GM18858 (cell line): ENCODE measurements at regions not wholly inside any gene's neighbourhood (a gene's known extent, or its start where the extent isn't known, plus 50 kb on each side); places are given as distances from the start of the nearest gene placed in this dataset.

Source experiments
- ATAC-seq: cut with Tn5 transposase; IDR thresholded peaks from one replicate; pipeline ENCODE4 v1.9.1; 2021; ENCODE audit not compliant: unreplicated experiment

GRCh38 chr6:10248378-10248843 is 166.5 kb downstream of the TFAP2A start:
- ATAC-seq, result no peak

GRCh38 chr6:10237298-10238038 is 177.4 kb downstream of the TFAP2A start:
- ATAC-seq, result no peak

DNA sequence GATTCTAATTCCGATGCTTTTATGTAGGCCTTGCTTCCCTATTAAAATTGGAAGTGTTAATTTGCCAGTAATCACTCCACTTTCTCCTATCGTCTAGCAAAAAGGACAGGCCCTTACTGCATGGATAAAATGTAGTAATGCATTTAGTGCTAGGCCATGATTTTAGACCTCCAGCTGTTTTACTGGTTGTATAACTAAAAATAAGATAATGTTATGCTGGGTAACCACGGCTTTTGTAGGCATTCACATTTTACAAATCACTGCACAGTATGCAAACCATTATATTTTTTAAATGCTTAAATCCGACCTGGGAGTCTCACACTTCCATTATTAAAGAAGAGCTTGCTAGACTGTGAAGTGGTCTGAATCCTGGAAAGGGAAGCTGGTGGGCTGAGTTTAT is 179.5 kb downstream of the TFAP2A start:
- ATAC-seq, result no peak

DNA sequence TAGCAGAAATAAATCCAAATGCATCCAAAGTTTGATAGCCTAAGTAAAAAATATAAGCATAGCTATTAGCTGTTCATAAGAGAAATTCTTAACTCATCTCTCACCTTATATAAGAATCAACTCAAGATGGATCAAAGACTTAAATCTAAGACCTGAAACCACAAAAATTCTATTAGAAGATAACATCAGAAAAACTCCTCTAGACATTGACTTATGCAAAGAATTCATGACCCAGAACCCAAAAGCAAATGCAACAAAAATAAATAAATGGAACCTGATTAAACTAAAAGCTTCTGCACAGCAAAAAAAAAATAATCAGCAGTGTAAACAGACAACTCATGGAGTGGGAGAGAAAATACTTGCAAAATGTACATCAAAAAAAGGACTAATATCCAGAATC is 184.3 kb downstream of the TFAP2A start:
- no peak for ATAC-seq

DNA sequence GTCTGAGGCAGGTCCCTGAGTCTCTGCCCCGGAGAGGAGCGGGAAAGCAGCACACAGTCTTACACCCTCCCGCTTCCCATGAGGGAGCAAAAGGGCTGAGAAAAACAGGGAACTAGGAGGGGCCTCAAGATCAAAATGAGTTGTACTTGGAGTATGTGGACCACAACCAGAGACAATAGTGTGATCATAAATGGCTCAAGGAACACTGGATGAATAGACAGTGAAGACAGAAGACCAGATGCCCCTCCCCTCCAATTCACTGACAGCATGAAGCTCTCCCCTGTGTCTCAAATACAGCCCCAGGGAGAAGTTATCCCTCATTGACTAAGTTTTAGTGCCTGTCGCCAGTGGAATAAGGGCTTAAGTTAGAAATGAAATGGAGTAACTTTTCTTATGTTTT is 191.0 kb downstream of the TFAP2A start:
- no peak for ATAC-seq

DNA sequence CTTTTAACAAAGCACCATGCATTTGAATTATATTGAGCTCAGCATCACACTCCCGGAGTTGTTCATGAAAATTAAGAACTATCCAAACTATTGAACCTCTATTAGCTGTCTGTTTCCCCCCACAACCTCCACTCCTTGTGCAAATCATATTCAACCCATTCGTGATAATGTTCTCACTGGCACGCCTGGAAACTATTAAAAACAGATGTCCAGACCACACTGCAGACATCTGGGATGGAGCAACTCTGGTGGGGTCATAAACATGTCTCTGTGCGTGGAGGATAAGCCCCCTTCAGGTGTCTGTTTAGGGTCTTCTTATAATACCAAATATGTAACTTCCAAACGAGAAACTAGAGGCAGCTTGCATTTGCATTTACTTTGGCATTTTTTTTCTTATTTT is 193.7 kb downstream of the TFAP2A start:
- ATAC-seq, result no peak

GRCh38 chr6:10219510-10219909 is 195.4 kb downstream of the TFAP2A start:
- no peak for ATAC-seq

- no peak for ATAC-seq
These were observed 197.8 kb downstream of the TFAP2A start for GRCh38 chr6:10217111-10217510.

GRCh38 chr6:10215326-10216110 is 199.4 kb downstream of the TFAP2A start:
- no peak for ATAC-seq

GRCh38 chr6:10210052-10210451 is 204.8 kb downstream of the TFAP2A start:
- ATAC-seq, result no peak

- ATAC-seq, result no peak
These were observed 209.0 kb downstream of the TFAP2A start for GRCh38 chr6:10205892-10206291.

GRCh38 chr6:10205120-10205519 is 209.8 kb downstream of the TFAP2A start:
- ATAC-seq, result no peak

GRCh38 chr6:10203651-10204050 is 211.2 kb downstream of the TFAP2A start:
- no peak for ATAC-seq

DNA sequence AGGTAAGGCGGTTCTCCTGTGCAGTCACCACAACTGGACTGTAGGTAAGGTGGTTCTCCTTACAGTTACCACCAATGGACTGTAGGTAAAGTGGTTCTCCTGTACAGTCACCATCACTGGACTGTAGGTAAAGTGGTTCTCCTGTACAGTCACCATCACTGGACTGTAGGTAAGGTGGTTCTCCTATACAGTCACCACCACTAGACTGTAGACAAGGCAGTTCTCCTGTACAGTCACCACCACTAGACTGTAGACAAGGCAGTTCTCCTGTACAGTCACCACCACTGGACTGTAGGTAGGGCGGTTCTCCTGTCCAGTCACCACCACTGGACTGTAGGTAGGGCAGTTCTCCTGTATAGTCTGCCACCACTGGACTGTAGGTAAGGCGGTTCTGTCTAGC is 212.3 kb downstream of the TFAP2A start:
- ATAC-seq, result no peak

DNA sequence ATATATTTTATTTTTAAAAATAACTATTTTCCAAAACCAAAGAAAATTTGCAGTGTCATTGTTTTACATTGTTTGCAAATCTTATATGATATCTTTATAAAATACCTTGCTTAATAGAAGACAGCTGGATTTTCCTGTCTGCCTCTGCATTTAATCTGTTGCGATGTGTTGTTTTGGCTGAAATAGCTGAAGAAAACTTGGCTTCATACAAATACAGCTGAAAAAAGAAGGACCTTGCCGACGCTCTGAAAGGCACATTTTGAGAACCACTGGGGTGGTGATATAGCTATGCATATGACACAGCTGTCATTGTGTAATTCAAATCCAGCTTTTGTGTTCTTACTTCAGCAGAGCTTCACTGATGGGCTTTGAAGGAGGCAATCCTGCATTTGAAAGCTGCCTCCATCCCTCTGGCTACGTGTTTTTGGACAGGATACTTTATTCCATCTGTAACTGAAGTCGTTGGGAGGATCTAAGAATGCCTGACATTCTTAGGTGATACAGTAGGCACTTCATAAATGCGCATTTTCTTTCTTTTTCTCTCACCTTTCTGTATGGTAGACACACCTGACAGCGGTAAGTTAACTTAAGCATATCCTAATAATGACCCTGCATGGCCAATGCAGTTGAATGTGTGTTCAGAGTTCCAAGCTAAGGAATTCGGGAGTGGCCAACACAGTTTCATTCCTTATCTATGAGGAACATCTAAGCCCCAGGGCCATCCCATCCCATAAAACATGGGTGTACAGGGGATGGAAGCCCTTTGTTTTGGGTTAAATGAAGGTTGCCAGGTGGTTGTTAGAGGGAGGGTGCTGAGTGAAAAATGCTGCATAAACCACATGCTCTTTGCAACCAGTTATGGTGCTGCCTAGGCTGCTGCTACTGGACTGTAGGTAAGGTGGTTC is 213.0 kb downstream of the TFAP2A start:
- ATAC-seq, result no peak

- no peak for ATAC-seq
These were observed 218.8 kb downstream of the TFAP2A start for GRCh38 chr6:10196090-10196489.

DNA sequence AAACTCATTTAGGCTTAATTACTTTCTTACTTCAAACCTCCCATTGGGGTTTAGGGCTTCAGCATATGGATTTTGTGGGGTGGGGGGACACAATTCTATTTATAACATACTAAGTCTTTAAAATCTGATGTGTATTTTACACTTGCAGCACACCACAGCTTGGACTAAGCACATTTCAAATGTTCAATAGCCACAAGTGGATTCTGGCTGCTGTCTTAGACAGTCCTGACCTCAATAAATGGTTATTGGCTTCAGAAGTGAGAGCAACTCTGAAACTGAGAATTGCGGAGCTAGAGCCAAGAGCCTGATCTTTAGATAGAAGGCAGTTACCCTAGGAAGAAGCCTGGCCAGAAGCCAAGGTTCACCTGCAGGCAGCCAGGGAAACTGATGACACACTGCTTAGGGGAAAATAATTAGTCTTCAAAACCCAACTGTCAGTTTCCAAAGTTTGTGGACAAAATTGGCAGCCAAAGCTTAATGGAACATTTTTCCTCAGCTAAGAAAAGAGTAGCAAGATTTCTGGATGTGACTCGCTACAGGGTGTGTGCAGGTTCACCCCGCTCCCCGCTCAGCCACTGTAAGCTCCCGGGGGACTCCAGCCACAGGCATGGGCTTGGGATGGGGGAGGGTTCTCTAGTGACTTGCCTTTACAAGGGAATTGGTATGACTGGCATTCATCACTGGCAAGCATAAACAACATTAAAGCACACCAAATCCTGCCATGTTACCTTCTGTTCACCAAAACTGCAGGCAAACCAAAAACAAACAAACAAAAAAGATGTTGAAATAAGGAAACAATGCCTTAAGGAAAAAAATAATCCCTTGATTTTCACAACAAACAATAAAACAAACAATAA is 219.8 kb downstream of the TFAP2A start:
- no peak for ATAC-seq

DNA sequence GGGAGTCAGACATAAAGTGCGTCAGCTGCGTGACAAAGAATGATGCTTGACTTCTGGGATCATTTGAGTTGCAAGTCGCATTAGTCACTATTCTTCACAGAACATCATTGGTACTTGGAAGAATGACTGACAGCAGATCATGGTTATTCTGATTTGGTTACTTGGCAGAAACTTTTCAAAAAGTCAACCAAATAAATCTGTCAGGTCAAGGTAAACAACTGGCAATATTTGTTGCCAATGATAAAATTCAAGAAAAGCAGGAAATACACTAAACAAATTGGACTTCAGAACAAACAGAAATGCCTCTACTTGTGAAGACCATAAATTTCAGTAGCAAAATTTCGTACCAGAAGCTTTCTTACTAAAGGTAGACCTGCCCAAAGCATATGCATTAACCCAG is 221.6 kb downstream of the TFAP2A start:
- ATAC-seq, result no peak

DNA sequence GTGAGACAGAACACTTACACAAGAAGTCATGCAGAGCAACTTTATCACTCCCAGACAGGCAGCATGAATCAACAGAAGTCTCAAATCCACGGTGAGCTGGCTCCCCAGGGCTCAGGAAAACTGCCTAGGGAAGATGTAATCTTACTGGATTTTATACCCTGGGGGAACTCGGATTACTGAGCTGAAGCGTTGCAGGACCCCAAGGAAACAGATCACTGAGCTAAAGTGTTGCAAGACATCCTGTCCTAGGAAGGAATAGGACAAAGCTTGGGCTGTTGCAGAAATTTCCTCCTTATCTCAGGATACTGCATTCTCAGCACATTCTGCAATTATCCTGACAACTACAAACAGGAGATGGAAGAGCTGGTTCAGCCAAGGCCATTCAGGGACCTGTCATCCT is 224.8 kb downstream of the TFAP2A start:
- no peak for ATAC-seq
